Neural cell (in vitro differentiated cells): ENCODE measurements at regions not wholly inside any gene's neighbourhood (a gene's known extent, or its start where the extent isn't known, plus 50 kb on each side); places are given as distances from the start of the nearest gene placed in this dataset.

Experiments
- H2AFZ ChIP-seq: fragments of 200-600, 300-800 bp; sonication (generic), shearing (Covaris generic); 2 replicates; pipeline ENCODE4 v1.6.0; 2014; ENCODE audit warnings: low read depth, mild to moderate bottlenecking, antibody characterized with exemption, low read length, moderate library complexity
- H3F3A ChIP-seq: fragments of 200-600 bp; shearing (Covaris generic); 2 replicates; pipeline ENCODE4 v1.6.1; 2016; ENCODE audit warnings: mild to moderate bottlenecking, moderate library complexity, mixed read lengths, antibody characterized with exemption, low read length; ENCODE audit not compliant: insufficient read depth, poor library complexity, severe bottlenecking
- H3K27ac ChIP-seq: fragments of 200-600, 300-800 bp; sonication (generic), shearing (Covaris generic); 2 replicates; pipeline ENCODE4 v1.5.1; 2014; ENCODE audit warnings: mild to moderate bottlenecking, low read length, moderate library complexity
- H3K27me3 ChIP-seq: fragments of 300-800, 200-600 bp; sonication (generic), shearing (Covaris generic); 2 replicates; pipeline ENCODE4 v1.6.0; 2014; ENCODE audit warnings: mild to moderate bottlenecking, low read depth, low read length, moderate library complexity; ENCODE audit not compliant: insufficient read depth
- H3K36me3 ChIP-seq: fragments of 300-800, 200-600 bp; sonication (generic), shearing (Covaris generic); 2 replicates; pipeline ENCODE4 v1.5.1; 2014; ENCODE audit warnings: mild to moderate bottlenecking, antibody characterized with exemption, low read length, moderate library complexity; ENCODE audit not compliant: insufficient read depth
- H3K4me2 ChIP-seq: fragments of 300-800, 200-600 bp; sonication (generic), shearing (Covaris generic); 2 replicates; pipeline ENCODE4 v1.6.0; 2014; ENCODE audit warnings: mild to moderate bottlenecking, low read length
- H3K4me3 ChIP-seq: fragments of 300-800, 200-600 bp; sonication (generic), shearing (Covaris generic); 2 replicates; pipeline ENCODE4 v1.5.1; 2014; ENCODE audit warnings: mild to moderate bottlenecking, low read length, moderate library complexity
- H3K79me2 ChIP-seq: fragments of 200-600 bp; shearing (Covaris generic); replicated peaks from 2 replicates; pipeline ENCODE4 v1.6.0; 2014; ENCODE audit warnings: mild to moderate bottlenecking, low read length, moderate library complexity; ENCODE audit not compliant: insufficient read depth
- H3K9ac ChIP-seq: fragments of 300-800, 200-600 bp; sonication (generic), shearing (Covaris generic); 2 replicates; pipeline ENCODE4 v1.6.1; 2016; ENCODE audit warnings: mild to moderate bottlenecking, low read length, mixed read lengths
- H3K9me2 ChIP-seq: fragments of 200-600 bp; shearing (Covaris generic); 2 replicates; pipeline ENCODE4 v1.6.1; 2016; ENCODE audit warnings: mild to moderate bottlenecking, low read length, mixed read lengths; ENCODE audit not compliant: insufficient read depth
- H3K9me3 ChIP-seq: fragments of 200-600, 300-800 bp; sonication (generic), shearing (Covaris generic); 2 replicates; pipeline ENCODE4 v1.6.1; 2016; ENCODE audit warnings: mild to moderate bottlenecking, mixed run types, low read length, moderate library complexity, mixed read lengths
- H4K20me1 ChIP-seq: fragments of 200-600 bp; shearing (Covaris generic); 2 replicates; pipeline ENCODE4 v1.6.1; 2016; ENCODE audit warnings: mild to moderate bottlenecking, mixed run types; ENCODE audit not compliant: insufficient read depth
- EP300 ChIP-seq: fragments of 450-650 bp; conservative IDR thresholded peaks from 2 replicates; pipeline ENCODE4 v1.6.1; 2014; ENCODE audit warnings: antibody characterized with exemption, mild to moderate bottlenecking, moderate library complexity; ENCODE audit not compliant: poor library complexity, severe bottlenecking
- EZH2 ChIP-seq: fragments of 200-600, 300-800 bp; shearing (Covaris generic), sonication (generic); IDR thresholded peaks from 2 replicates; pipeline ENCODE4 v1.6.1; 2014; ENCODE audit warnings: antibody characterized with exemption, low read length, borderline replicate concordance, mild to moderate bottlenecking; ENCODE audit not compliant: insufficient read depth, poor library complexity, severe bottlenecking
- MXI1 ChIP-seq: fragments of 450-650 bp; conservative IDR thresholded peaks from 2 replicates; pipeline ENCODE4 v1.6.1; 2014; ENCODE audit warnings: antibody characterized with exemption, mild to moderate bottlenecking; ENCODE audit not compliant: poor library complexity, severe bottlenecking
- POLR2AphosphoS5 ChIP-seq: IDR thresholded peaks from 2 replicates; pipeline ENCODE4 v1.6.1; 2012
- RAD21 ChIP-seq: fragments of 450-650 bp; conservative IDR thresholded peaks from 2 replicates; pipeline ENCODE4 v1.6.1; 2014; ENCODE audit warnings: antibody characterized with exemption, mild to moderate bottlenecking, moderate library complexity
- SMC3 ChIP-seq: fragments of 450-650 bp; conservative IDR thresholded peaks from 2 replicates; pipeline ENCODE4 v1.6.1; 2014; ENCODE audit warnings: antibody characterized with exemption, mild to moderate bottlenecking, moderate library complexity; ENCODE audit not compliant: poor library complexity
- TAF1 ChIP-seq: IDR thresholded peaks from 2 replicates; pipeline ENCODE4 v1.6.1; 2012; ENCODE audit warnings: low read depth
- TF ChIP-seq, protein P1 (sequence below): IDR thresholded peaks from 2 replicates; pipeline ENCODE4 v1.6.1; 2012; ENCODE audit warnings: borderline replicate concordance
- TF ChIP-seq, protein P2 (sequence below): fragments of 450-650 bp; IDR thresholded peaks from 2 replicates; pipeline ENCODE4 v1.5.1; 2014; ENCODE audit warnings: antibody characterized with exemption, mild to moderate bottlenecking, moderate library complexity; ENCODE audit not compliant: poor library complexity, severe bottlenecking

DNA sequence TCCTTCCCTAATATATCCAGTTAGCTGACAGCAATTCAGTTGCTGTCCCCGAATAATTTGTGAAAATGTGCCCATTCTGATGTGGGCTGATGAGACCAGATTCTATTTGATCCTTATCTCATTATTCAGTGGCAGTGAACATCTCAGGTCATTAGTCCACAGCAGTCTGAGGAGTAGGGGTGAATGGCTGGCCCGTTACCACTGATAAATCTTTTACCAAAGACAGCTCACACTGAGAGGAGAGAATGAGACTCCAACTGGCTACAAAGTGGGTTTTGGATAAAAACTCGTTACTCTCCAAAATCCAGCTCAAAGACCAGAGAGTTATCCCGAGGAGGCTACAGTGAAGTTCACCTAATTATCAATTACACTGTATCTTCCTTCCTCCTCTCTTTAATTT is 189.7 kb downstream of the TUSC7 start:
- Histone ChIP-seq H3K4me3 (no peak overlapping the region), H4K20me1 (no peaks in the 10 kb centered on the region), H3K36me3 (no peaks in the 10 kb centered on the region), H3F3A (no peaks in the 10 kb centered on the region), H3K9me2 (no peaks in the 10 kb centered on the region), H3K79me2 (no peaks in the 10 kb centered on the region), H3K9me3 (no peaks in the 10 kb centered on the region), H2AFZ (no peak overlapping the region), H3K9ac (no peak overlapping the region), H3K4me2 (no peak overlapping the region), H3K27ac (no peak overlapping the region), H3K27me3 (no peaks in the 10 kb centered on the region)
- TF ChIP-seq, protein P1, sequence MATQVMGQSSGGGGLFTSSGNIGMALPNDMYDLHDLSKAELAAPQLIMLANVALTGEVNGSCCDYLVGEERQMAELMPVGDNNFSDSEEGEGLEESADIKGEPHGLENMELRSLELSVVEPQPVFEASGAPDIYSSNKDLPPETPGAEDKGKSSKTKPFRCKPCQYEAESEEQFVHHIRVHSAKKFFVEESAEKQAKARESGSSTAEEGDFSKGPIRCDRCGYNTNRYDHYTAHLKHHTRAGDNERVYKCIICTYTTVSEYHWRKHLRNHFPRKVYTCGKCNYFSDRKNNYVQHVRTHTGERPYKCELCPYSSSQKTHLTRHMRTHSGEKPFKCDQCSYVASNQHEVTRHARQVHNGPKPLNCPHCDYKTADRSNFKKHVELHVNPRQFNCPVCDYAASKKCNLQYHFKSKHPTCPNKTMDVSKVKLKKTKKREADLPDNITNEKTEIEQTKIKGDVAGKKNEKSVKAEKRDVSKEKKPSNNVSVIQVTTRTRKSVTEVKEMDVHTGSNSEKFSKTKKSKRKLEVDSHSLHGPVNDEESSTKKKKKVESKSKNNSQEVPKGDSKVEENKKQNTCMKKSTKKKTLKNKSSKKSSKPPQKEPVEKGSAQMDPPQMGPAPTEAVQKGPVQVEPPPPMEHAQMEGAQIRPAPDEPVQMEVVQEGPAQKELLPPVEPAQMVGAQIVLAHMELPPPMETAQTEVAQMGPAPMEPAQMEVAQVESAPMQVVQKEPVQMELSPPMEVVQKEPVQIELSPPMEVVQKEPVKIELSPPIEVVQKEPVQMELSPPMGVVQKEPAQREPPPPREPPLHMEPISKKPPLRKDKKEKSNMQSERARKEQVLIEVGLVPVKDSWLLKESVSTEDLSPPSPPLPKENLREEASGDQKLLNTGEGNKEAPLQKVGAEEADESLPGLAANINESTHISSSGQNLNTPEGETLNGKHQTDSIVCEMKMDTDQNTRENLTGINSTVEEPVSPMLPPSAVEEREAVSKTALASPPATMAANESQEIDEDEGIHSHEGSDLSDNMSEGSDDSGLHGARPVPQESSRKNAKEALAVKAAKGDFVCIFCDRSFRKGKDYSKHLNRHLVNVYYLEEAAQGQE: no peak
- TF ChIP-seq POLR2AphosphoS5: no peak

- no peaks in the 10 kb centered on the region for H3K27me3 ChIP-seq
- H3K36me3 ChIP-seq: no peaks in the 10 kb centered on the region
- no peak overlapping the region for H3K27ac ChIP-seq
- no peak overlapping the region for H2AFZ ChIP-seq
- no peaks in the 10 kb centered on the region for H3F3A ChIP-seq
- no peaks in the 10 kb centered on the region for H4K20me1 ChIP-seq
- no peak overlapping the region for H3K4me3 ChIP-seq
- H3K9ac ChIP-seq: no peak overlapping the region
- H3K4me2 ChIP-seq: no peak overlapping the region
- no peaks in the 10 kb centered on the region for H3K9me2 ChIP-seq
- no peaks in the 10 kb centered on the region for H3K79me2 ChIP-seq
- no peak for TF ChIP-seq EZH2
- TF ChIP-seq, protein P1: no peak
- no peak for TF ChIP-seq POLR2AphosphoS5
- no peak for TF ChIP-seq RAD21
- no peak for TF ChIP-seq SMC3
- no peak for TF ChIP-seq MXI1
- TF ChIP-seq TAF1: no peak
- TF ChIP-seq, protein P2, sequence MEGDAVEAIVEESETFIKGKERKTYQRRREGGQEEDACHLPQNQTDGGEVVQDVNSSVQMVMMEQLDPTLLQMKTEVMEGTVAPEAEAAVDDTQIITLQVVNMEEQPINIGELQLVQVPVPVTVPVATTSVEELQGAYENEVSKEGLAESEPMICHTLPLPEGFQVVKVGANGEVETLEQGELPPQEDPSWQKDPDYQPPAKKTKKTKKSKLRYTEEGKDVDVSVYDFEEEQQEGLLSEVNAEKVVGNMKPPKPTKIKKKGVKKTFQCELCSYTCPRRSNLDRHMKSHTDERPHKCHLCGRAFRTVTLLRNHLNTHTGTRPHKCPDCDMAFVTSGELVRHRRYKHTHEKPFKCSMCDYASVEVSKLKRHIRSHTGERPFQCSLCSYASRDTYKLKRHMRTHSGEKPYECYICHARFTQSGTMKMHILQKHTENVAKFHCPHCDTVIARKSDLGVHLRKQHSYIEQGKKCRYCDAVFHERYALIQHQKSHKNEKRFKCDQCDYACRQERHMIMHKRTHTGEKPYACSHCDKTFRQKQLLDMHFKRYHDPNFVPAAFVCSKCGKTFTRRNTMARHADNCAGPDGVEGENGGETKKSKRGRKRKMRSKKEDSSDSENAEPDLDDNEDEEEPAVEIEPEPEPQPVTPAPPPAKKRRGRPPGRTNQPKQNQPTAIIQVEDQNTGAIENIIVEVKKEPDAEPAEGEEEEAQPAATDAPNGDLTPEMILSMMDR: no peak
- TF ChIP-seq EP300: no peak
- no peaks in the 10 kb centered on the region for H3K9me3 ChIP-seq
Measured at GRCh38 chr3:116905334-116905733, 195.8 kb downstream of the TUSC7 start.
